HEK293 (cell line): ENCODE measurements at regions not wholly inside any gene's neighbourhood (a gene's known extent, or its start where the extent isn't known, plus 50 kb on each side); places are given as distances from the start of the nearest gene placed in this dataset.

Experiments used
- CTCF ChIA-PET: fragments of 350-600 bp; formaldehyde crosslinking; extraction: SDS; loops from one replicate; lab custom pipeline; 2021; ENCODE audit warnings: antibody characterized with exemption; lab: Yijun Ruan, JAX
- POLR2A ChIA-PET: fragments of 300-600 bp; formaldehyde crosslinking; extraction: SDS; loops from one replicate; lab custom pipeline; 2020; ENCODE audit warnings: antibody characterized with exemption, inconsistent platforms; lab: Yijun Ruan, JAX
- H3K27ac ChIP-seq: fragments of 200-500 bp; sonication (Bioruptor generic); 2 replicates; pipeline ENCODE4 v1.5.1; 2014; ENCODE audit warnings: low read depth, low read length, control low read depth, inconsistent platforms; ENCODE audit errors: extremely low read depth
- H3K36me3 ChIP-seq, 2 experiments: fragments of 200-500 bp in 1 of 2; sonication (Bioruptor generic) in 1 of 2; 1 replicate in 1 of 2; 2 replicates in 1 of 2; pipeline ENCODE4 v1.5.1; 2014 to 2017; ENCODE audit warnings: inconsistent platforms in 2 of 2, low read length in 2 of 2; ENCODE audit not compliant: control insufficient read depth in 2 of 2, insufficient read depth in 1 of 2
- H3K4me1 ChIP-seq: fragments of 200-500 bp; sonication (Bioruptor generic); 2 replicates; pipeline ENCODE4 v1.5.1; 2014; ENCODE audit warnings: mild to moderate bottlenecking, low read length, inconsistent platforms; ENCODE audit not compliant: control insufficient read depth, insufficient read depth
- H3K4me3 ChIP-seq: 2 replicates; pipeline ENCODE4 v1.5.1; 2011; ENCODE audit warnings: low read depth, mild to moderate bottlenecking, control low read depth, low read length, moderate library complexity
- H3K9me3 ChIP-seq: fragments of 200-500 bp; sonication (Bioruptor generic); 2 replicates; pipeline ENCODE4 v1.5.1; 2014; ENCODE audit warnings: low read depth, low read length, inconsistent platforms; ENCODE audit not compliant: control insufficient read depth, insufficient read depth
- ZFP41 ChIP-seq: fragments of 450-650 bp; formaldehyde crosslinking; IDR thresholded peaks from 2 replicates; pipeline ENCODE4 v1.5.1; 2016; ENCODE audit warnings: missing biosample characterization, missing genetic modification characterization, borderline replicate concordance
- ZNF114 ChIP-seq: fragments of 450-650 bp; formaldehyde crosslinking; IDR thresholded peaks from 2 replicates; pipeline ENCODE4 v1.5.0; 2017; ENCODE audit warnings: missing biosample characterization, missing genetic modification characterization
- ZNF133 ChIP-seq: fragments of 450-650 bp; formaldehyde crosslinking; IDR thresholded peaks from 2 replicates; pipeline ENCODE4 v1.5.1; 2016; ENCODE audit warnings: missing biosample characterization, missing genetic modification characterization
- ZNF174 ChIP-seq: fragments of 450-650 bp; formaldehyde crosslinking; IDR thresholded peaks from 2 replicates; pipeline ENCODE4 v1.5.0; 2017; ENCODE audit warnings: missing biosample characterization, mild to moderate bottlenecking, missing genetic modification characterization
- ZNF391 ChIP-seq: fragments of 450-650 bp; formaldehyde crosslinking; IDR thresholded peaks from 2 replicates; pipeline ENCODE4 v1.5.1; 2016; ENCODE audit warnings: low read depth, missing biosample characterization, missing genetic modification characterization, borderline replicate concordance
- ZNF433 ChIP-seq: fragments of 450-650 bp; formaldehyde crosslinking; IDR thresholded peaks from 2 replicates; pipeline ENCODE4 v1.5.1; 2016; ENCODE audit warnings: missing biosample characterization, missing genetic modification characterization, low read depth
- ZNF501 ChIP-seq: fragments of 450-650 bp; formaldehyde crosslinking; IDR thresholded peaks from 2 replicates; pipeline ENCODE4 v1.5.1; 2016; ENCODE audit warnings: missing biosample characterization, missing genetic modification characterization
- ZNF544 ChIP-seq: fragments of 450-650 bp; formaldehyde crosslinking; IDR thresholded peaks from 2 replicates; pipeline ENCODE4 v1.5.0; 2017; ENCODE audit warnings: missing biosample characterization, missing genetic modification characterization
- ZNF571 ChIP-seq: fragments of 450-650 bp; formaldehyde crosslinking; IDR thresholded peaks from 2 replicates; pipeline ENCODE4 v1.5.0; 2017; ENCODE audit warnings: missing biosample characterization, missing genetic modification characterization
- ZNF600 ChIP-seq: fragments of 450-650 bp; formaldehyde crosslinking; IDR thresholded peaks from 2 replicates; pipeline ENCODE4 v1.5.1; 2016; ENCODE audit warnings: missing biosample characterization, missing genetic modification characterization
- ZNF621 ChIP-seq: fragments of 450-650 bp; formaldehyde crosslinking; IDR thresholded peaks from 2 replicates; pipeline ENCODE4 v1.5.1; 2017; ENCODE audit warnings: missing biosample characterization, missing genetic modification characterization
- ZNF654 ChIP-seq: fragments of 450-650 bp; formaldehyde crosslinking; IDR thresholded peaks from 2 replicates; pipeline ENCODE4 v1.5.1; 2016; ENCODE audit warnings: low read depth, missing biosample characterization, missing genetic modification characterization
- ZNF670 ChIP-seq: fragments of 450-650 bp; formaldehyde crosslinking; IDR thresholded peaks from 2 replicates; pipeline ENCODE4 v1.5.1; 2016; ENCODE audit warnings: missing biosample characterization, missing genetic modification characterization, low read depth
- ZNF76 ChIP-seq: fragments of 450-650 bp; formaldehyde crosslinking; IDR thresholded peaks from 2 replicates; pipeline ENCODE4; 2016; ENCODE audit warnings: low read depth, missing biosample characterization, missing genetic modification characterization, borderline replicate concordance
- ZNF768 ChIP-seq: fragments of 450-650 bp; formaldehyde crosslinking; IDR thresholded peaks from 2 replicates; pipeline ENCODE4 v1.5.1; 2018; ENCODE audit warnings: missing biosample characterization, mild to moderate bottlenecking, missing genetic modification characterization
- ZNF830 ChIP-seq: fragments of 450-650 bp; IDR thresholded peaks from 2 replicates; pipeline ENCODE4 v1.5.0; 2018; ENCODE audit warnings: missing biosample characterization, missing genetic modification characterization, low read depth, mild to moderate bottlenecking, moderate library complexity
- TF ChIP-seq, protein P1 (sequence below): fragments of 450-650 bp; formaldehyde crosslinking; IDR thresholded peaks from 2 replicates; pipeline ENCODE4 v1.5.1; 2016; ENCODE audit warnings: missing biosample characterization, missing genetic modification characterization
- TF ChIP-seq, protein P2 (sequence below): fragments of 450-650 bp; formaldehyde crosslinking; IDR thresholded peaks from 2 replicates; pipeline ENCODE4 v1.5.1; 2016; ENCODE audit warnings: missing biosample characterization, missing genetic modification characterization
- TF ChIP-seq, protein P3 (sequence below): fragments of 450-650 bp; formaldehyde crosslinking; optimal IDR thresholded peaks from 2 replicates; pipeline ENCODE3; 2016; ENCODE audit warnings: missing biosample characterization, mild to moderate bottlenecking, missing genetic modification characterization
- TF ChIP-seq, protein P4 (sequence below): fragments of 450-650 bp; IDR thresholded peaks from 2 replicates; pipeline ENCODE4 v1.5.1; 2018; ENCODE audit warnings: missing biosample characterization, missing genetic modification characterization
- TF ChIP-seq, protein P5 (sequence below): fragments of 450-650 bp; formaldehyde crosslinking; conservative IDR thresholded peaks from 2 replicates; pipeline ENCODE4 v1.5.1; 2016; ENCODE audit warnings: low read depth, missing biosample characterization, missing genetic modification characterization
- TF ChIP-seq, protein P6 (sequence below): IDR thresholded peaks from 2 replicates; pipeline ENCODE4 v1.6.1; 2011; ENCODE audit warnings: mild to moderate bottlenecking, low read depth, low read length, borderline replicate concordance

DNA sequence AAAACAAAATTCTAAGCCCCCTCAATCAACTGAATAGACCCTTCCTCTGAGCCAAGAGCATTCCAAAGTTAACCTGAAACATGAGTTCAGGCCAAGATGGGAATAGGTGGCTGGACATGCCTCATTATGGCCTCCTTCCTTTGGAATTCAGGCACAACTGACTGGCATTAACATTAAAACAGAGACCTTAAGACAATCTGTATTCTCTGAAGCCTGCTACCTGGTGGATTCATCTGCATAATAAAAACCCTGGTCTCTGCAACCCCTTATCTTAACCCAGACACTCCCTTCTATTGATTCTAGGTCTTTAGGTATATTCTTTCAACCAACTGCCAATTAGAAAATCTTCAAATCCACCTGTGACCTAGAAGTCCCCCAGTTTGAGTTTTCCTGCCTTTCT, 66.3 kb downstream of the JRKL start:
- POLR2A ChIA-PET = no interaction called here
- no peak for TF ChIP-seq ZNF768 (tag by site-specific recombination)
- TF ChIP-seq ZNF830 (tag by site-specific recombination) = no peak
- TF ChIP-seq, protein P1, sequence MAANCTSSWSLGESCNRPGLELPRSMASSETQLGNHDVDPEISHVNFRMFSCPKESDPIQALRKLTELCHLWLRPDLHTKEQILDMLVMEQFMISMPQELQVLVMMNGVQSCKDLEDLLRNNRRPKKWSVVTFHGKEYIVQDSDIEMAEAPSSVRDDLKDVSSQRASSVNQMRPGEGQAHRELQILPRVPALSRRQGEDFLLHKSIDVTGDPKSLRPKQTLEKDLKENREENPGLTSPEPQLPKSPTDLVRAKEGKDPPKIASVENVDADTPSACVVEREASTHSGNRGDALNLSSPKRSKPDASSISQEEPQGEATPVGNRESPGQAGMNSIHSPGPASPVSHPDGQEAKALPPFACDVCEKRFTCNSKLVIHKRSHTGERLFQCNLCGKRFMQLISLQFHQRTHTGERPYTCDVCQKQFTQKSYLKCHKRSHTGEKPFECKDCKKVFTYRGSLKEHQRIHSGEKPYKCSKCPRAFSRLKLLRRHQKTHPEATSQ (tag by site-specific recombination) = no peak
- TF ChIP-seq, protein P2, sequence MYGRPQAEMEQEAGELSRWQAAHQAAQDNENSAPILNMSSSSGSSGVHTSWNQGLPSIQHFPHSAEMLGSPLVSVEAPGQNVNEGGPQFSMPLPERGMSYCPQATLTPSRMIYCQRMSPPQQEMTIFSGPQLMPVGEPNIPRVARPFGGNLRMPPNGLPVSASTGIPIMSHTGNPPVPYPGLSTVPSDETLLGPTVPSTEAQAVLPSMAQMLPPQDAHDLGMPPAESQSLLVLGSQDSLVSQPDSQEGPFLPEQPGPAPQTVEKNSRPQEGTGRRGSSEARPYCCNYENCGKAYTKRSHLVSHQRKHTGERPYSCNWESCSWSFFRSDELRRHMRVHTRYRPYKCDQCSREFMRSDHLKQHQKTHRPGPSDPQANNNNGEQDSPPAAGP (tag by site-specific recombination) = no peak
- no peak for TF ChIP-seq ZNF433
- TF ChIP-seq, protein P3, sequence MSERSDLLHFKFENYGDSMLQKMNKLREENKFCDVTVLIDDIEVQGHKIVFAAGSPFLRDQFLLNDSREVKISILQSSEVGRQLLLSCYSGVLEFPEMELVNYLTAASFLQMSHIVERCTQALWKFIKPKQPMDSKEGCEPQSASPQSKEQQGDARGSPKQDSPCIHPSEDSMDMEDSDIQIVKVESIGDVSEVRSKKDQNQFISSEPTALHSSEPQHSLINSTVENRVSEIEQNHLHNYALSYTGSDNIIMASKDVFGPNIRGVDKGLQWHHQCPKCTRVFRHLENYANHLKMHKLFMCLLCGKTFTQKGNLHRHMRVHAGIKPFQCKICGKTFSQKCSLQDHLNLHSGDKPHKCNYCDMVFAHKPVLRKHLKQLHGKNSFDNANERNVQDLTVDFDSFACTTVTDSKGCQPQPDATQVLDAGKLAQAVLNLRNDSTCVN (tag by site-specific recombination) = no peak
- TF ChIP-seq ZNF114 (tag by site-specific recombination) = no peak
- TF ChIP-seq ZNF501 (tag by site-specific recombination) = no peak
- no peak for TF ChIP-seq ZNF654 (tag by site-specific recombination)
- no peak for TF ChIP-seq ZNF621 (tag by site-specific recombination)
- TF ChIP-seq, protein P4, sequence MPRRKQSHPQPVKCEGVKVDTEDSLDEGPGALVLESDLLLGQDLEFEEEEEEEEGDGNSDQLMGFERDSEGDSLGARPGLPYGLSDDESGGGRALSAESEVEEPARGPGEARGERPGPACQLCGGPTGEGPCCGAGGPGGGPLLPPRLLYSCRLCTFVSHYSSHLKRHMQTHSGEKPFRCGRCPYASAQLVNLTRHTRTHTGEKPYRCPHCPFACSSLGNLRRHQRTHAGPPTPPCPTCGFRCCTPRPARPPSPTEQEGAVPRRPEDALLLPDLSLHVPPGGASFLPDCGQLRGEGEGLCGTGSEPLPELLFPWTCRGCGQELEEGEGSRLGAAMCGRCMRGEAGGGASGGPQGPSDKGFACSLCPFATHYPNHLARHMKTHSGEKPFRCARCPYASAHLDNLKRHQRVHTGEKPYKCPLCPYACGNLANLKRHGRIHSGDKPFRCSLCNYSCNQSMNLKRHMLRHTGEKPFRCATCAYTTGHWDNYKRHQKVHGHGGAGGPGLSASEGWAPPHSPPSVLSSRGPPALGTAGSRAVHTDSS (tag by site-specific recombination) = no peak
- no peak for TF ChIP-seq ZNF174 (tag by site-specific recombination)
- no peak for TF ChIP-seq ZNF76
- TF ChIP-seq, protein P5, sequence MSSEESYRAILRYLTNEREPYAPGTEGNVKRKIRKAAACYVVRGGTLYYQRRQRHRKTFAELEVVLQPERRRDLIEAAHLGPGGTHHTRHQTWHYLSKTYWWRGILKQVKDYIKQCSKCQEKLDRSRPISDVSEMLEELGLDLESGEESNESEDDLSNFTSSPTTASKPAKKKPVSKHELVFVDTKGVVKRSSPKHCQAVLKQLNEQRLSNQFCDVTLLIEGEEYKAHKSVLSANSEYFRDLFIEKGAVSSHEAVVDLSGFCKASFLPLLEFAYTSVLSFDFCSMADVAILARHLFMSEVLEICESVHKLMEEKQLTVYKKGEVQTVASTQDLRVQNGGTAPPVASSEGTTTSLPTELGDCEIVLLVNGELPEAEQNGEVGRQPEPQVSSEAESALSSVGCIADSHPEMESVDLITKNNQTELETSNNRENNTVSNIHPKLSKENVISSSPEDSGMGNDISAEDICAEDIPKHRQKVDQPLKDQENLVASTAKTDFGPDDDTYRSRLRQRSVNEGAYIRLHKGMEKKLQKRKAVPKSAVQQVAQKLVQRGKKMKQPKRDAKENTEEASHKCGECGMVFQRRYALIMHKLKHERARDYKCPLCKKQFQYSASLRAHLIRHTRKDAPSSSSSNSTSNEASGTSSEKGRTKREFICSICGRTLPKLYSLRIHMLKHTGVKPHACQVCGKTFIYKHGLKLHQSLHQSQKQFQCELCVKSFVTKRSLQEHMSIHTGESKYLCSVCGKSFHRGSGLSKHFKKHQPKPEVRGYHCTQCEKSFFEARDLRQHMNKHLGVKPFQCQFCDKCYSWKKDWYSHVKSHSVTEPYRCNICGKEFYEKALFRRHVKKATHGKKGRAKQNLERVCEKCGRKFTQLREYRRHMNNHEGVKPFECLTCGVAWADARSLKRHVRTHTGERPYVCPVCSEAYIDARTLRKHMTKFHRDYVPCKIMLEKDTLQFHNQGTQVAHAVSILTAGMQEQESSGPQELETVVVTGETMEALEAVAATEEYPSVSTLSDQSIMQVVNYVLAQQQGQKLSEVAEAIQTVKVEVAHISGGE (tag by site-specific recombination) = no peak
- no peak for TF ChIP-seq ZNF571 (tag by site-specific recombination)
- TF ChIP-seq ZFP41 (tag by site-specific recombination) = no peak
- no peak for TF ChIP-seq ZNF600
- TF ChIP-seq, all 188 proteins: peak for 0
- Histone ChIP-seq H3K9me3 (no peaks in the 10 kb centered on the region), H3K36me3 (no peaks in the 10 kb centered on the region), H3K4me3 (no peak overlapping the region), H3K27ac (no peak overlapping the region), H3K4me1 (no peaks in the 10 kb centered on the region)
- CTCF ChIA-PET = no interaction called here

DNA sequence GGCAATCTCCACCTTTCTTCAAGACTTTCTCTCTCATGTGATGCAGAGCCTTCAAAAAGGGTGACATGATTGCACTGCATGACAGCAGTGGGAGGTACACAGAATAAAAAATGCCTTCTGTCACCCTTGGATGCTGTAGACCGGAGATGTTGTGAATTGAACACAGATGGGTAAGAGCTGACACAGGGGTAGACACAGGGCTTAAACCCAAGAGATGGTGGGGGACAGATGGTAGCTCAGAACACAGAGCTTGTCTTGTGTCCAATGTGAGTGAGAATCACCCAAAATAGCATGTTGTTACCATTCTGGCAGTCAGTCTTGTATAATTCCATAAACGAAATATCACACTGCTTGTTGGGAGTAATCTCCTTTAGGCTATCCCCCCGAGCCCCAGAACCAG, 69.9 kb downstream of the JRKL start:
- no peaks in the 10 kb centered on the region for H3K4me1 ChIP-seq
- ChIA-PET CTCF (no interaction called here), POLR2A (no interaction called here)
- H3K4me3 ChIP-seq = no peak overlapping the region
- H3K27ac ChIP-seq = no peak overlapping the region
- no peaks in the 10 kb centered on the region for H3K36me3 ChIP-seq
- H3K9me3 ChIP-seq = no peaks in the 10 kb centered on the region
- TF ChIP-seq, protein P6, sequence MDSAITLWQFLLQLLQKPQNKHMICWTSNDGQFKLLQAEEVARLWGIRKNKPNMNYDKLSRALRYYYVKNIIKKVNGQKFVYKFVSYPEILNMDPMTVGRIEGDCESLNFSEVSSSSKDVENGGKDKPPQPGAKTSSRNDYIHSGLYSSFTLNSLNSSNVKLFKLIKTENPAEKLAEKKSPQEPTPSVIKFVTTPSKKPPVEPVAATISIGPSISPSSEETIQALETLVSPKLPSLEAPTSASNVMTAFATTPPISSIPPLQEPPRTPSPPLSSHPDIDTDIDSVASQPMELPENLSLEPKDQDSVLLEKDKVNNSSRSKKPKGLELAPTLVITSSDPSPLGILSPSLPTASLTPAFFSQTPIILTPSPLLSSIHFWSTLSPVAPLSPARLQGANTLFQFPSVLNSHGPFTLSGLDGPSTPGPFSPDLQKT = no peak
- no peak for TF ChIP-seq ZNF544 (tag by site-specific recombination)
- no peak for TF ChIP-seq ZNF133 (tag by site-specific recombination)
- TF ChIP-seq ZNF670 (tag by site-specific recombination) = no peak
- TF ChIP-seq ZNF391 (tag by site-specific recombination) = no peak
